Activated CD8-positive, alpha-beta memory T cell treated with anti-CD3 and anti-CD28 coated beads for 48 hours (primary cell): ENCODE measurements at regions not wholly inside any gene's neighbourhood (a gene's known extent, or its start where the extent isn't known, plus 50 kb on each side); places are given as distances from the start of the nearest gene placed in this dataset.

ENCODE experiments used
- DNase-seq, 3 experiments: peaks; one replicate each; pipeline ENCODE4 v3.0.0-alpha.2; 2020; ENCODE audit warnings: low read depth in 2 of 3, low spot score in 2 of 3

GRCh38 chr16:86899757-86900156 lies 321.4 kb downstream of the FOXL1 start:
- no peak for DNase-seq

- no peak for DNase-seq
Measured at GRCh38 chr16:86901483-86901882, 323.1 kb downstream of the FOXL1 start.

GRCh38 chr16:86902656-86903001 lies 324.3 kb downstream of the FOXL1 start:
- no peak for DNase-seq

GRCh38 chr16:86903068-86903467 lies 324.7 kb downstream of the FOXL1 start:
- no peak for DNase-seq

GRCh38 chr16:86905302-86905701 lies 327.0 kb downstream of the FOXL1 start:
- no peak for DNase-seq

GRCh38 chr16:86906623-86907022 lies 328.3 kb downstream of the FOXL1 start:
- DNase-seq: no peak

GRCh38 chr16:86909359-86910160 lies 331.2 kb downstream of the FOXL1 start:
- DNase-seq: no peak

GRCh38 chr16:86910161-86910769 lies 331.9 kb downstream of the FOXL1 start:
- no peak for DNase-seq

GRCh38 chr16:86911437-86911958 lies 333.1 kb downstream of the FOXL1 start:
- no peak for DNase-seq

GRCh38 chr16:86913886-86914285 lies 335.5 kb downstream of the FOXL1 start:
- DNase-seq: no peak

GRCh38 chr16:86914876-86915717 lies 336.7 kb downstream of the FOXL1 start:
- DNase-seq: no peak

GRCh38 chr16:86917471-86918365 lies 339.4 kb downstream of the FOXL1 start:
- DNase-seq: no peak

- DNase-seq: no peak
Measured at GRCh38 chr16:86918637-86919036, 340.3 kb downstream of the FOXL1 start.

- no peak for DNase-seq
Measured at GRCh38 chr16:86919078-86919477, 340.7 kb downstream of the FOXL1 start.

- no peak for DNase-seq
Measured at GRCh38 chr16:86919578-86920305, 341.4 kb downstream of the FOXL1 start.

- DNase-seq: no peak
Measured at GRCh38 chr16:86921289-86921688, 342.9 kb downstream of the FOXL1 start.

- no peak for DNase-seq
Measured at GRCh38 chr16:86922311-86922710, 344.0 kb downstream of the FOXL1 start.

- DNase-seq: no peak
Measured at GRCh38 chr16:86923656-86924055, 345.3 kb downstream of the FOXL1 start.

GRCh38 chr16:86924537-86924936 lies 346.2 kb downstream of the FOXL1 start:
- no peak for DNase-seq
